ENCODE measurements at regions not wholly inside any gene's neighbourhood (a gene's known extent, or its start where the extent isn't known, plus 50 kb on each side); places are given as distances from the start of the nearest gene placed in this dataset.

GRCh38 chr7:53699215-53699837 lies 663.9 kb downstream of the POM121L12 start:
- TF ChIP-seq POLR2AphosphoS5 (IDR thresholded peaks at IDR 0.05; ENCODE audit: borderline replicate concordance, low read depth, low read length) (no peak), EZH2 (IDR thresholded peaks at IDR 0.05) (no peak)
